GM18508 (cell line): ENCODE measurements at regions not wholly inside any gene's neighbourhood (a gene's known extent, or its start where the extent isn't known, plus 50 kb on each side); places are given as distances from the start of the nearest gene placed in this dataset.

ENCODE experiments used
- ATAC-seq: cut with Tn5 transposase; IDR thresholded peaks from one replicate; pipeline ENCODE4 v1.9.1; 2021; ENCODE audit warnings: moderate number of reproducible peaks; ENCODE audit not compliant: insufficient read depth, unreplicated experiment

- ATAC-seq = no peak
These were observed 50.9 kb upstream of the ANKRD10 start for GRCh38 chr13:110965755-110966134.

GRCh38 chr13:110965038-110965754 is 50.3 kb upstream of the ANKRD10 start:
- ATAC-seq = peak; percentile 94
